Astrocyte (in vitro differentiated cells and primary cell): ENCODE measurements at regions not wholly inside any gene's neighbourhood (a gene's known extent, or its start where the extent isn't known, plus 50 kb on each side); places are given as distances from the start of the nearest gene placed in this dataset.

Experiments used
- EZH2 ChIP-seq: IDR thresholded peaks from 2 replicates; pipeline ENCODE4 v1.6.1; 2012; ENCODE audit warnings: mild to moderate bottlenecking, low read length, inconsistent platforms; ENCODE audit not compliant: insufficient read depth
- TF ChIP-seq, protein P1 (sequence below): IDR thresholded peaks from 2 replicates; pipeline ENCODE4 v1.5.1; 2011; ENCODE audit warnings: low read depth, mild to moderate bottlenecking, inconsistent platforms, low read length, moderate library complexity; ENCODE audit not compliant: insufficient read depth

DNA sequence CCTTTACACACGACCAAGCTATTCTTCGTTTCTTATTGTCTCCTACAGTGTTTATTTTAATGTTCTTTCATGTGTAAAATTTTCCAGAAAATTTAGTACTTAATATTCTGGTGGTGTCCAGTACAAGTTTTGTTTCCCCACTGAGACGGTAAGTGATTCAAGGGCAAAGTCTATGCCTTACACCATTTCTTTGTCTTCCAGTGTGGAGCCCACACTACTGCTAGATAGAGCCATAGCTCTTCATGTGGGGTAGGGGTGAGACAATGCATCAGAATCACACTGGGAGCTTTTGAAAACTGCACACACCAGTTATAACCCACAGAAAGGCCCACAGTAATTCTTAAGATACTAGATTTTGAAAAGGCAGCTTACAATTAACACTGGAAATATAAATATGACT lies 125.6 kb downstream of the TDRD15 start:
- TF ChIP-seq, protein P1, sequence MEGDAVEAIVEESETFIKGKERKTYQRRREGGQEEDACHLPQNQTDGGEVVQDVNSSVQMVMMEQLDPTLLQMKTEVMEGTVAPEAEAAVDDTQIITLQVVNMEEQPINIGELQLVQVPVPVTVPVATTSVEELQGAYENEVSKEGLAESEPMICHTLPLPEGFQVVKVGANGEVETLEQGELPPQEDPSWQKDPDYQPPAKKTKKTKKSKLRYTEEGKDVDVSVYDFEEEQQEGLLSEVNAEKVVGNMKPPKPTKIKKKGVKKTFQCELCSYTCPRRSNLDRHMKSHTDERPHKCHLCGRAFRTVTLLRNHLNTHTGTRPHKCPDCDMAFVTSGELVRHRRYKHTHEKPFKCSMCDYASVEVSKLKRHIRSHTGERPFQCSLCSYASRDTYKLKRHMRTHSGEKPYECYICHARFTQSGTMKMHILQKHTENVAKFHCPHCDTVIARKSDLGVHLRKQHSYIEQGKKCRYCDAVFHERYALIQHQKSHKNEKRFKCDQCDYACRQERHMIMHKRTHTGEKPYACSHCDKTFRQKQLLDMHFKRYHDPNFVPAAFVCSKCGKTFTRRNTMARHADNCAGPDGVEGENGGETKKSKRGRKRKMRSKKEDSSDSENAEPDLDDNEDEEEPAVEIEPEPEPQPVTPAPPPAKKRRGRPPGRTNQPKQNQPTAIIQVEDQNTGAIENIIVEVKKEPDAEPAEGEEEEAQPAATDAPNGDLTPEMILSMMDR = no peak
- TF ChIP-seq EZH2 = no peak
